HK-2 (cell line): ENCODE measurements at regions not wholly inside any gene's neighbourhood (a gene's known extent, or its start where the extent isn't known, plus 50 kb on each side); places are given as distances from the start of the nearest gene placed in this dataset.

Source experiments
- DNase-seq: peaks from one replicate; pipeline ENCODE4 v3.0.0-alpha.2; 2018; ENCODE audit not compliant: unreplicated experiment

DNA sequence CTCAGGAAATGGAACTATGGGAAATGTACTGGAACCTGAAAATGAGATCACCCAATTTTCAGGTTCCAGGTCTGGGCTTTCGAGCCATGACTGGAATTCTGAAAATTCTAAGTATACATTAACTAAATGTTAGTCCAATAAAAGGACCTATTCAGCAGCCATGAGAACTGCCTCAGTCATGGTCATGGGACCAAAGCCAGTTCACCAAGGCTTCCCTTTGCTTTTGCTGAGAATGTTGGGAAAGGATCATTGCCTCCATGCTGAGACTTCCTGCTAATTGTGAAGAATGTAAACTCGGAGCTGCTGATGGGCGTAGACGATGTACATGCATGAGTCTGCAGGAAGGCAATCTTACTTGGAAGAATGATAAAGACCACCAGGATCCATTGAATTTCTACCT, 624.4 kb upstream of the SOX11 start:
- no peak for DNase-seq

- no peak for DNase-seq
These were observed 621.9 kb upstream of the SOX11 start for GRCh38 chr2:5070257-5070656.

DNA sequence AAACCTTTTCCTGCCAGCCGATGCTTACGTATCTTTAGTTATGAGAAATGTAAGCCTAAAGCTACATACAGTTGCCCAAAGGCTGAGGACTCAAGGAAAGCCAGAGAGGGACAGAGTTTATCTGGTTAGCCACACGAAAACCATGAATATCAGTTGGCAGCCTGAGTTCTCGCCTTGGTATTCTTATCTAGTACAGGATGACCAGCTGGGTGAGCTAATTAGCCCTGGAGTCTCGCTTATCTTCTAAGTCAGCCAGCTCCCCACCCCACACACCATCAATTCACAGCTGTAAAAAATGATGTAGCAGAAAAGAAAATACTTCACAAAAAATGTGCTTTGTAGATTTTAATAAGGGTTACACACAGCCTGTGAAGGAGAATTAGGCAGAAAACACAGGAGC, 617.5 kb upstream of the SOX11 start:
- DNase-seq: no peak

GRCh38 chr2:5076599-5076998, 615.6 kb upstream of the SOX11 start:
- no peak for DNase-seq

DNA sequence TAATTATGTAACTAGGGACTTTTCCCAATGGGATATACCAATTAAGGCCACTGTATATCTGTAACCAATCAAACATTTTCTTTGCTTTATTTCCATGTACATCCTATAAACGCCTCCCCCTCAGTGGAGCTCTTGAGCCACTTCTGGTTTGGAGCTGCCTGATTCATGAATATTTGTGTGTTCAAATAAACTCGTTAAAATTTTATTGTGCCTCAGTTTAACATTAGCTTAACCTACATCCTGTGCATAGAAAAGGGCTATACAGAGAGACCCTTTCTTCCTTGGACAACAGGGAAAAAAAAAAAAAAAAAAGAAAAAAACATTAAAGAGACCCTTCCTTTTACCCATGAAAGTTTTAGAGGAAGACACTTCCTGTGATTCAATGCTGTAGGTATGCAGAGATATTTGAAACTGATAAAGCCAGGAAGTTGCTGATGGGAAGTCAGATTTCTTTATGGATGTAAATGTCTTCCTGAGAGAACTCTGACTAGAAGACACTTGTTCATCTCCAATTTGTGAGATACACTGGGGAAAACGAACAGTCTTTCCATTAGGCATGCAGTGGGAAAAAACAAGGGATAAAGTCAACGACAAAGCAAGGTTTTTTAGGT, 614.6 kb upstream of the SOX11 start:
- no peak for DNase-seq

- no peak for DNase-seq
These were observed 608.8 kb upstream of the SOX11 start for GRCh38 chr2:5083402-5083801.

- DNase-seq: no peak
These were observed 602.8 kb upstream of the SOX11 start for GRCh38 chr2:5089409-5089808.

GRCh38 chr2:5093056-5093455, 599.1 kb upstream of the SOX11 start:
- DNase-seq: no peak

DNA sequence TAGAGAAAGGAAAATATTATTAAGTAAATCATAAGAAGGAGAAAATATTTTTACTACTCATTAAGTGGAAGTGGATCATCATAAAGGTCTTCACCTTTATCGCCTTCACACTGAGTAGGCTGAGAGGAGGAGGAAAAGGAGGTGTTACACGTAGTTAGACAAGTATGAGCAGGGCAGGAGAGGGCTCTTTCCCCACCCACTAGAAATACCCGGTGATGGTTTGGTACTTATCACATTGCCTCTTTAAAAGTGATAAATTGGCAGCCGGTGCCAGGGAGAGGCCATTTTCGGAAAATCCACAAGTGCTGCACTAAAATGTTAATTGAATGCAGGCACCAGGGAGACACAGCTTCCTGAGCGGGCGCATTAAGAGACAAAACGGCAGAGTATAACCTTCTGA, 598.7 kb upstream of the SOX11 start:
- no peak for DNase-seq

- no peak for DNase-seq
These were observed 598.0 kb upstream of the SOX11 start for GRCh38 chr2:5094192-5094591.

DNA sequence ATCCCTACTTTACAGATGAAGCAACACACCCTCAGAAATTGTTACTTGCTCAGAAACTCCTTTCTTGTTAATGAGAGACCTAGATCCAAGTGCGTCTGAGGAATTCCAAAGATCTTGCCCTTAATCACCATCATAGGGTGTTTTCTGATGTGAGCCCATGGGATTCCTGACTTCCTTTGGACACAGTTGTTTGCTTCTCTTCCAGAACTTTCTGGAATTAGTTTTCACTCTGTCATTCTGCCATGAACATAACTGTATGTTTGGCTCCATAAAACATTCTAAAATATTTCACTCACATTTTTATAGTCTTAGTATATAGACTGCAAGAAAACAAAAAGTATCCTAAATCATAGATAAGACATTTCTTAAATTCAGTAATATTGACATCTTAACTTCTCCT, 593.9 kb upstream of the SOX11 start:
- DNase-seq: no peak

- DNase-seq: no peak
These were observed 589.4 kb upstream of the SOX11 start for GRCh38 chr2:5102823-5103222.

DNA sequence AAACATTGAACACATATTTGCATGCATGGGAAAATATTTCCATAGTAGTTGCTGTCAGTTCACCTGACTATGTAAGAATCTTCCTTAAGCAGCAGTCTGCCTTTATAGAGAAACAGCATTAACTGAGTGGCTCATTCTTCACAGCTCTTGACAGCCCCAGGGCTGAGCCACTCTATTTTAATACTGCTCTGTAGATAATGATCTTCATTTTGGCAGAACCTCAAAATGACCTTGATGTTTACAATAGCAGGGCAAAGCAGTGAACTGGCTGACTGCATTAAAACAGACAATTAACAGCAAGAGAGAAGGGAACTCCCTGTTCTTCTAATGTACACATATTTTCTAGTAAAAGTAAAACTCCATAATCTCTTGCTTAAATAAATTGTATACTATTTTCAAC, 580.6 kb upstream of the SOX11 start:
- DNase-seq: no peak

GRCh38 chr2:5119046-5119445, 573.1 kb upstream of the SOX11 start:
- no peak for DNase-seq

GRCh38 chr2:5121121-5121520, 571.1 kb upstream of the SOX11 start:
- DNase-seq: no peak

DNA sequence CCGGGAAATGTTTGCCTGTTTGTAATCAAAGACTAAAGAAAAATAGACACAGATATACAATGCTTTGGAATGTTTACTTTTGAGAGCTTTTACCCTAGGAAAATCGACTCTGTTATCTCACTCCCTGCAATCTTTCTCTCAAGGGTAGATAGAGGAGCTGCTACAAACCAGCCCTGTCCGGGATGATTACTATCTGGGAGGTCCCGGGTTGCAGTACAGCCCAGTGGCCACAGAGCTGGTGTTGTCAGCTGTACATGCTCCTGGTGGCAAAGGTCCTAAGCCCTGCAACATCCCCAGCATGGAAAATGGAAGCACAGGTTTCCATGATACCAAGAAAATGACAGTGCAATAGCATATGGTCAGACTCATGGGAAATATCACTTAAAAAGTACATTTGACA, 570.5 kb upstream of the SOX11 start:
- no peak for DNase-seq

DNA sequence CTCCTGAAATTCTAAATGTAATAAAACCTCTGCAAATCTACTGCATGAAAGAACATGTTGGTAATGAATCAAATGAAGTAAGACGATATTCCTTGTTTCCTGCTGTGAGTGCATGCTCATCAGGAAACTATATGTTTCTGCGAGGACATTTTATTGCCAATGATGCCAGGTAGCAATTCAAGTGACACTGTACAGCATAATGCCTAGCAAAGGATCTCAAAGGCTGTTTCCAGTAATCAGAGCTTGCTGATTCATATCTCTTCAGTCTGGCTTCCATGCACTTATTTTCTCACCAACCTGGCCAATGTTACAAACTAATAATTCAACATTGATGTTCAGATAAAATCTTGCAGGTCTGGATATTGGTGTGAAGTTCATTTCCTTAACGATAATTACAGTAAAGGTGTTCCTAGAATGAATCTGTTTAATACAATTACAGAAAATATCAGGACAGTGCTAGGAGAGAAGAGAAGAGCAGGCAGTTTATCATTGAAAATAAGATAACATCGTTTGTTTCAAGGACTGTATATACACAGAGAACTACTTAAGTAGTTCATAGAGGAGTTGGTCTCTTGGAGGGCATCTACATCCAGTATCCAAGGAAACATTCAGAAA, 568.5 kb upstream of the SOX11 start:
- no peak for DNase-seq

DNA sequence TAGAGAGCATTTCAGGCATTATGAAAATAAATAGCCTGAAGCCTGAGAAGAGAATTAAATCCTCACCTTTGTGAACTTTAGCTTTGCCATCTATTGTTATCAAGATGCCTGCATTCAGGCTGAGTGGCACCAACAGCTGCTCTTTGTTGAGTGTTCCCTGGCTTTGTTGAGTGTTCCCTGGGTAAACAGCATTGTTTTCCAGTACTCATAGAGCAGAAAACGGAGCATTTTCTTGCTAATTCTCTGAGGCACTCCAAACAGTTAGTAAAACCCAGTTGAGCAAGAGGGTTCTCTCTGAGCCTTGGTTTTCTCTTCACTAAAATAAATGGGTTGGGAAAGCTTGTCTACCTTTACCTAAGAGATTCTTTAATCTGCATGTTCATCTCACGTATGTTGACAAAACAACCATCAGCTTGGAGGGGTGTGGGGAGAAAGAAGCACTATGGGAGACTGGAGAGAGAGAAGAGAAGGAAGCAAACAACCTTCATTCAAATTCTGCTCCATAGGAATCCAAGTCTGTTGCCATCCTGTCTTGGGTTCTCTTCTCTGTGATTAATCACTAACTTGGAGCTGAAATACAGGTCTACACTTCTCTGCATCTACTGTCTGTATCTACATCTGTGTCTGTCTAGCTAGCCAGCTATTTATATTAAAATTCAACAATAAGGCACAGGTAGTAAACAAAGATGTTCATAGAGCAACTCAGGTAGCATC, 567.0 kb upstream of the SOX11 start:
- DNase-seq: no peak

GRCh38 chr2:5132281-5132680, 559.9 kb upstream of the SOX11 start:
- no peak for DNase-seq

GRCh38 chr2:5140347-5140746, 551.8 kb upstream of the SOX11 start:
- no peak for DNase-seq

DNA sequence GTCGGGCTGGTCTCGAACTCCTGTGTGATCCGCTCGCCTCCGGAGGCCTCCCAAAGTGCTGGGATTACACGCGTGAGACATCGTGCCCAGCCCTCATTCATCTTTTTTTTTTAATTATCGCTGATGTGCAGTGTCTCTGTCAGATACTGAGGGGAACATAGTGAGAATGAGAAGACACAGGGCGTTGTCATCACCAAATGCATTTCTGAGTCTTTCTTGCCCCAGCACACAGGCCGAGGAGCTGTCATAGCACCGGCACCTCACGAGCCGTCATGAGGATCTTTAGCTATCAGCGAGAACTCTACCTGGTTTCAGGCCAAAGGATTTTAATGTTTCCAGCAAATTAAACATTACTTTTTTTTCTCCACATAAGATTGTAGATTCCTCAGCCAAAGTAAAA, 548.0 kb upstream of the SOX11 start:
- no peak for DNase-seq

GRCh38 chr2:5145053-5145452, 547.1 kb upstream of the SOX11 start:
- DNase-seq: no peak

- no peak for DNase-seq
These were observed 546.4 kb upstream of the SOX11 start for GRCh38 chr2:5145801-5146200.
